Inflammatory macrophage (primary cell): ENCODE measurements at regions not wholly inside any gene's neighbourhood (a gene's known extent, or its start where the extent isn't known, plus 50 kb on each side); places are given as distances from the start of the nearest gene placed in this dataset.

Experiments
- DNase-seq, 2 donors: peaks; one replicate each; pipeline ENCODE4 v3.0.0-alpha.2; 2020 to 2022

GRCh38 chr12:106004289-106004688, 134.5 kb downstream of the NUAK1 start:
- no peak for DNase-seq

GRCh38 chr12:106006382-106006781, 132.4 kb downstream of the NUAK1 start:
- no peak for DNase-seq

- DNase-seq, result no peak
Measured at GRCh38 chr12:106006940-106007339, 131.8 kb downstream of the NUAK1 start.

GRCh38 chr12:106010741-106011140, 128.0 kb downstream of the NUAK1 start:
- no peak for DNase-seq
